Inflammatory macrophage (primary cell): ENCODE measurements at regions not wholly inside any gene's neighbourhood (a gene's known extent, or its start where the extent isn't known, plus 50 kb on each side); places are given as distances from the start of the nearest gene placed in this dataset.
"Not testable (repeated sequence)": the region's sequence is repeated elsewhere in the genome, so short reads cannot be mapped to it uniquely, and the experiment has no call there.

Source experiments
- DNase-seq, 2 donors: peaks; one replicate each; pipeline ENCODE4 v3.0.0-alpha.2; 2020 to 2022

GRCh38 chr4:59247032-59247431, 1953.1 kb upstream of the ADGRL3 start:
- no peak for DNase-seq

- no peak for DNase-seq
Observed at GRCh38 chr4:59248313-59248712, 1951.8 kb upstream of the ADGRL3 start.

- DNase-seq, result no peak
Observed at GRCh38 chr4:59249110-59249509, 1951.0 kb upstream of the ADGRL3 start.

GRCh38 chr4:59258002-59258401, 1942.1 kb upstream of the ADGRL3 start:
- DNase-seq, result no peak

- no peak for DNase-seq
Observed at GRCh38 chr4:59307609-59308008, 1892.5 kb upstream of the ADGRL3 start.

GRCh38 chr4:59314637-59315036, 1885.5 kb upstream of the ADGRL3 start:
- DNase-seq, result no peak

- no peak for DNase-seq
Observed at GRCh38 chr4:59339631-59340030, 1860.5 kb upstream of the ADGRL3 start.

GRCh38 chr4:59341506-59341905, 1858.6 kb upstream of the ADGRL3 start:
- no peak for DNase-seq

- no peak for DNase-seq
Observed at GRCh38 chr4:59348949-59349348, 1851.2 kb upstream of the ADGRL3 start.

- DNase-seq, result no peak
Observed at GRCh38 chr4:59369229-59369628, 1830.9 kb upstream of the ADGRL3 start.

- no peak for DNase-seq
Observed at GRCh38 chr4:59374416-59374815, 1825.7 kb upstream of the ADGRL3 start.

- no peak for DNase-seq
Observed at GRCh38 chr4:59380841-59381366, 1819.2 kb upstream of the ADGRL3 start.

- no peak for DNase-seq
Observed at GRCh38 chr4:59381591-59381990, 1818.5 kb upstream of the ADGRL3 start.

GRCh38 chr4:59387759-59388758, 1812.1 kb upstream of the ADGRL3 start:
- no peak for DNase-seq

GRCh38 chr4:59393780-59394179, 1806.3 kb upstream of the ADGRL3 start:
- DNase-seq, result no peak

- no peak for DNase-seq
Observed at GRCh38 chr4:59400334-59400733, 1799.8 kb upstream of the ADGRL3 start.

GRCh38 chr4:59409647-59410046, 1790.5 kb upstream of the ADGRL3 start:
- no peak for DNase-seq

- DNase-seq, result no peak
Observed at GRCh38 chr4:59412739-59413138, 1787.4 kb upstream of the ADGRL3 start.

- DNase-seq, result no peak
Observed at GRCh38 chr4:59455751-59456150, 1744.4 kb upstream of the ADGRL3 start.

- DNase-seq, result no peak
Observed at GRCh38 chr4:59457576-59457975, 1742.5 kb upstream of the ADGRL3 start.

- DNase-seq, result no peak
Observed at GRCh38 chr4:59484944-59485343, 1715.2 kb upstream of the ADGRL3 start.

GRCh38 chr4:59500103-59500502, 1700.0 kb upstream of the ADGRL3 start:
- no peak for DNase-seq

GRCh38 chr4:59503731-59504130, 1696.4 kb upstream of the ADGRL3 start:
- no peak for DNase-seq

GRCh38 chr4:59511809-59512208, 1688.3 kb upstream of the ADGRL3 start:
- DNase-seq, result not testable (repeated sequence)
